ENCODE measurements at regions not wholly inside any gene's neighbourhood (a gene's known extent, or its start where the extent isn't known, plus 50 kb on each side); places are given as distances from the start of the nearest gene placed in this dataset.
A peak's percentile ranks its signal among the peaks of the same experiment; 100 is the strongest.
"Not testable (repeated sequence)": the region's sequence is repeated elsewhere in the genome, so short reads cannot be mapped to it uniquely, and the experiment has no call there.

DNA sequence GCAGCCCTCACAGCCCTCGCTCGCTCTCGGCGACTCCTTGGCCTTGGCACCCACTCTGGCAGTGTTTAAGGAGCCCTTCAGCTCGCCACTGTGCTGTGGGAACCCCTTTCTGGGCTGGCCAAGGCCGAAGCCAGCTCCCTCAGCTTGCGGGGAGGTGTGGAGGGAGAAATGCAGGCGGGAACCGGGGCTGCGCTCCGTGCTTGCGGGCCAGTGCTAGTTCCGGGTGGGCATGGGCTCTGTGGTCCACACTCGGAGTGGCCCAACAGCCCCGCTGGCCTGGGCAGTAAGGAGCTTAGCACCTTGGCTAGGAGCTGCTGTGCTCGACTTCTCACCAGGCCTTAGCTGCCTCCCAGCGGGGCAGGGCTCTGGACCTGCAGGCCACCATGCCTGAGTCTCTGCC, 192.6 kb downstream of the COX18 start:
- no peak for DNase-seq (ENCODE audit: low spot score)

DNA sequence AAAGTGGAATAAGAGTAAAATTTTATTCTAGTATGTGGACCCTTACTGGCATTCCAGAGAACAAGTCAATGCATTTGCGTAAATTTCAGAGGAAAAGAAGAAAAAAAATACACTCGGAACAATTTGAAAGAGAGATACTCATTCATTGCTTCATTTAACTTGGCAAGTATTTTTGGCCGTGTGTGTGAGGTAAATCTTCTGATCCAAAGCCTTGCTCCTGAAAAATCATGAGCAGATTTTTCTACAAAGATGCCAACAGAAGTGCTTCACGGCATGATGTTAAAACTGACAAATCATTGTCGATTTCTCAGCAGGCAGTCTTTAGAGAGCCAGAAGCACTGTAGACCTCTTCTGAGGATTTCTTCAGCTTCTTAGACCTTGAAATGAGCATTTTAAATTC, 194.0 kb downstream of the COX18 start:
- DNase-seq (ENCODE audit: low spot score) = no peak

DNA sequence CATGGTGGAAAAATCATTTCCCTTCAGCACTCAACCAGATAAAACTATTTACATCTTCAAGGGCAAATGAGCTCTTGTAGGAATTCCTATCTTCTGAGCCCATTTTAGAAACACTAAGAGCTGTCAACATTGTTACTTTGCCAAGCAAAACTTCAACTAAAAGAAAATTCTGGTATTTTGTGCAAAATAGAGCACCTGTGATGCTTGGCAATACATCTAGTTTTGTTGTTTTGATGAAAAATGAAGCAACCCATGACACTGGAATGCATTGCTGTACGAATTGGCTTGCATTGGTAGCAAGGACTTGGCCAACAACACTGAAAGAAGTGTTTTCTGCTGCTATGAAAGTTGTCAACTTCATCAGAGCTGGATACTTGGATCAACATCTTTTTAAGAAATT, 194.4 kb downstream of the COX18 start:
- no peak for DNase-seq (ENCODE audit: low spot score)

DNA sequence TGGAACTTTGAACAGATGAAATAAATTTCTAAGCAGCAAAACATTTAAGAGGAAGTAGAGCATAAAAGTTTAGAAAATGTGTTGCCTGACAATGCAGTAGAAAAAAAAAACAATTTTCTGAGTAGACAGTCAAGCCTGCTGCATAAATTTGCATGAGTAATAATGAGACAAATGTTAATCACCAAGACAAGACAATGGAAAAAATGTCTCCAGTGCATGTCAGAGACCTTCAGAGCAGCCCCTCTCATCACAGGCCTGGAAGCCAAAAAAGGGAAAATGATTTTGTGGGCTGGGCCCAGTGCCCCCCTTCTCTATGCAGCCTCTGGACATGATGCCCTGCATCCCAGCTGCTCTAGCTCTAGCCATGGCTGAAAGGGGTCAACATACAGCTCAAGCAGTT, 204.6 kb downstream of the COX18 start:
- no peak for DNase-seq (ENCODE audit: low spot score)

DNA sequence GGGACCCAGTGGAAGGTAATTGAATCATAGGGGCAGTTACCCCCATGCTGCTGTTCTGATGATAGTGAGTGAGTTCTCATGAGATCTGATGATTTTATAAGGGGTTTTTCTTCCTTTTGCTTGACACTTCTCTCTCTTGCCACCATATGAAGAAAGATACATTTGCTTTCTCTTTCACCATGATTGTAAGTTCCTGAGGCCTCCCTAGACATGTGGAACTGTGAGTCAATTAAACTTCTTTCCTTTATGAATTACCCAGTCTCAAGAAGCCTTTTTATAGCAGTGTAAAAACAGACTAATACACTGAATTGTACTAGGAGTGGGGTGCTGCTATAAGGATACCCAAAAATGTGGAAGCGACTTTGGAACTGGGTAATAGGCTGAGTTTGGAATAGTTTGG, 205.2 kb downstream of the COX18 start:
- not testable (repeated sequence) for DNase-seq (ENCODE audit: low spot score)

DNA sequence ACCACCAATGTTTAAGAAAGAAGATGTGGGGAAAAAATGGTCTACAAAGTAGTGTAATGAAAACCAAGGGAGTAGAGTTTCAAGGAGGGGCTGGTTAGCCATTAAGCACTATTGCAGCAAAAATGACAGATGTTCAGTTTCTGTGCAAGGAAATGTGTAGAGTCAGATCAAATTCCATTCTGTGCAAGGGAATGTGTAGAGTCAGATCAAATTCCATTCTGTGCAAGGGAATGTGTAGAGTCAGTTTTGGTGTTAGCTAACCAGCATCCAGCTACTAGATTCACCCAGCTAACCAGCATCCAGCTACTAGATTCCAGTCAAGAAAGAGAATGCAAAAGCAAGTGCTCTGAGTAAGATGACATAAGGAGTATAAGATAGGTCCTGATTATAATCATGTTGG, 208.8 kb downstream of the COX18 start:
- no peak for DNase-seq (ENCODE audit: low spot score)

DNA sequence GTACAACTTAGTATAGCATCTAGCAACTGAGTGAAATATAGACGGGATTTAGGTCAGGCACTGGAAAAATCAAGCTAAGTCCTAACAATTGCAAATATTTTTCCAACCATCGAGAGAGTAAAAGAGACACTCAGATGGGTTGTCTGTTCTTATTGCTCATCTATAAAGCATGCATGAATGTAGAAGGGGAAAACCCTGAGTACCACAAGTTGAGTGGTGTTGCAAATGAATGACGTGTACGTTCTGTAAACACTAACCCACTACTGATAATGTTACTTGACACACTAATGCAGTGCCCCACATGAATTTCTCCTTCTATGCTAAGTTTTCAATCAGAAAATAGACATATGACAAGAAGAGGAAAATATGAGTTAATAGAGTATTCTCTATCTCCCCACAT, 211.2 kb downstream of the COX18 start:
- no peak for DNase-seq (ENCODE audit: low spot score)

DNA sequence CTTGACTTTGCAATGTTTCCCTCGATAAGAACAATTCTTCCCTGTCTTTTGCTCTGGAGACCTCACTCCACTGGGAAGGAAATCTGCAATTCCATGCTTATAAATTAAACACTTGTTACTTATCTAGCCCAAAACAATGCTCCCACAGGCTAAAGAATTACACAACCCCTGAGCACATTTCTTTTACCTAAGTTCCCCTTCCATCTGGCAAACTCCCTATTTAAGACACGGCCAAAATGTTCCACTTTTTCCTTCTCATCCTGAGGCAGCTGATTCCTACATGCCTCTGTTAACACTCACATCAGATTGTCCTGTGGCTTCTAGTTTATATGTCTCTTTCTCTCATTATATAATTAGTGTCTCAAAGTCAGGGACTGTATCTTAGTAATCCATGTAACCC, 211.7 kb downstream of the COX18 start:
- no peak for DNase-seq (ENCODE audit: low spot score)

DNA sequence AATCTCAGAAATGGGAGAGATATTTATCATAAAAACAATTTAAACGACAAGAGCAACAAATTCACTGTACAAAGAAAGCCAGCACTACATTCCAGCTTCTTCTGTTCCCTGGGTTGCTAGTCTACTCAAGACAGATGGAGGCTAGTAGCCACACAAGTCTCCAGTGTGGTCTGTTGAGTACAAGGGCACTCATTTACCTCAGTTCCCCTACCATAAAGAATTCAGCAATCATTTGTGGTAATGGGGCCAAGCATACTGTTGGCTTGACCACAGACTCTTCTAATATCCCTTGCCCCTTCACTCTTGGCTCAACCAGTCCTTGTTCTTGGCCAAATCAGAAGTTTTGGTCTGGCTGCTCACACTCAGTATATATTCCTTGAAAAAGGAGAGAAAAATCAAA, 212.3 kb downstream of the COX18 start:
- no peak for DNase-seq (ENCODE audit: low spot score)

DNA sequence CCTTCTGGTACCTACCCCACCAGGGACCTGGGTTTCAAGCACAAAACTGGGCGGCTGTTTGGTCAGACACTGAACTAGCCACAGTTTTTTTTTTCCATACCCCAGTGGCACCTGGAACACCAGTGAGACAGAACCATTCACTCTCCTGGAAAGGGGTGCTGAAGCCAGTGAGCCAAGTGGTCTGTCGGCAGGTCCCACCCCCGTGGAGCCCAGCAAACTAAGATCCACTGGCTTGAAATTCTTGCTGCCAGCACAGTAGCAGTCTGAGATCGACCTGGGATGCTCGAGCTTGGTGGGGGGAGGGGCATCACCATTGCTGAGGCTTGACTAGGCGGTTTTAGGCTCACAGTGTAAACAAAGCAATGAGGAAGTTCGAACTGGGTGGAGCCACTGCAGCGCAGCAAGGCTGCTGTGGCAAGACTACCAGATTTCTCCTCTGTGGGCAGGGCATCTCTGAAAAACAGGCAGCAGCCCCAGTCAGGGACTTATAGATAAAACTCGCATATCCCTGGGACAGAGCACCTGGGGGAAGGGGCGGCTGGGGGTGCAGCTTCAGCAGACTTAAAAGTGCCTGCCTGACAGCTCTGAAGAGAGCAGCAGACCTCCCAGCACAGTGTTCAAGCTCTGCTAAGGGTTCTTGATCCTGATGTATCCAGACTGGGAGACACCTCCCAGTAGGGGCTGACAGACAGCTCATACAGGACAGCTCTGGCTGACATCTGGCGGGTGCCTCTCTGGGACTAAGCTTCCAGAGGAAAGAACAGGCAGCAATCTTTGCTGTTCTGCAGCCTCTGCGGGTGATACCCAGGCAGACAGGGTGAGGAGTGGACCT, 223.0 kb downstream of the COX18 start:
- DNase-seq (ENCODE audit: low spot score) = peak; percentile 42

DNA sequence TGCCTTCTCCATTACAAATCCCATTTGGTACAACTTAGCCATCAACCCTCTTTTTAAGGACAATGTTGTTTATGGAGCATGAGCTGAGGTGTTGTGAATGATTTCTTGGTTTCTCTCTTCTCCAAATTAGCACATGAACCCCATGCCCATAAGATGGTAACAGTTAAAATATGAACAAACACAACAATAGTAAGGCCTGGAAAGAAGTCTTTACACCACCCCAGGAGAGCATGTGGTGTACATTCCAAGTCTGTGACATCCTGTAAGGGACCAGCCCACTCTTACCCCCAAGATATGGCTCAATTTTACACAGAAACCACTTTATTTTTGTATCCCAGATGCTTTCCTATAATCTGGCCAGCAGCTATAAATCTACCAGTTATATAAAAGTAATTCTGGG, 226.1 kb downstream of the COX18 start:
- no peak for DNase-seq (ENCODE audit: low spot score)

DNA sequence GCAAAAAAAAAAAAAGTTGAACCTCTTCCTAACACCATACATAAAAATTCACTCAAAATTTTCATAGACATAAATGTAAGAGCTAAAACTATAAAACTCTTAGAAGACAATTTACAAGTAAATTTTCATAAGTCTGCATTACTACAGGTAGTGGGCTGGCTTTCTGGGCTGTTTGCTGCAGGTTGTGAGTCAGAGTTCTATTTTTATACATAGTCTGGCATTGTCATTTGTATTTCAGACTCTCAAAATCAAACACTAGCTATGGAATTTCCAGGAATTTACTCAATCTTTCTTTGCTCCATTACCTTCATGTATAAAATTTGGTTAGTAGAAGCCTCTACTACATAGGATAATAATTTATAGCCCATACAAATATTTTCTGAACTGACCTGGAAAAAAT, 227.2 kb downstream of the COX18 start:
- DNase-seq (ENCODE audit: low spot score) = no peak

DNA sequence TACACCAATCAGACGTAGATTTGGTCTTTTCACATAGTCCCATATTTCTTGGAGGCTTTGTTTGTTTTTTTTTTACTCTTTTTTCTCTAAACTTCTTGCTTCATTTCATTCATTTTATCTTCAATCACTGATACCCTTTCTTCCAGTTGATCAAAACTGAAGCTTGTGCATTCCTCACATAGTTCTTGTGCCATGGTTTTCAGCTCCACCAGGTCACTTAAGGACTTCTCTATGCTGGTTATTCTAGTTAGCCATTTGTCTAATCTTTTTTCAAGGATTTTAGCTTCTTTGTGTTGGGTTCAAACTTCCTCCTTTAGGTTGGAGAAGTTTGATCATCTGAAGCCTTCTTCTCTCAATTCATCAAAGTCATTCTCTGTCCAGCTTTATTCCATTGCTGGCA, 229.3 kb downstream of the COX18 start:
- not testable (repeated sequence) for DNase-seq (ENCODE audit: low spot score)

DNA sequence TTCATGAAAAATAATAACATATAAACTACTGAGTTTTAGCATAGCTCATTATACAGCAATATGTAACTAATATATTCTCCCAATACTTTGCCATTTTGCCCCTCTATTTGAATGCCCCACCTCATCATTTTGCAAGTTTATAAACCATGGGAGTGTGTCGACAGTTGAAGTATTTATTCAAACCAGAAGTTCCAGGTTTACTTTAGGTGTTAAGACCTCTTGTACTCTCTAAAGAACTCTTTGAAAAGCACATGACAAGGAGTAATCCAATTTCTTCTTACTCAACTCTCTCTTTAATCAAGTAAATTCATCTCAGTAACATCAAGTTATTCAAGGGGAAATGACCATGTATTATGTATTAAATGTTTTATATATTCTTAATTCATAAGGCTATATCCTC, 240.7 kb downstream of the COX18 start:
- no peak for DNase-seq (ENCODE audit: low spot score)

DNA sequence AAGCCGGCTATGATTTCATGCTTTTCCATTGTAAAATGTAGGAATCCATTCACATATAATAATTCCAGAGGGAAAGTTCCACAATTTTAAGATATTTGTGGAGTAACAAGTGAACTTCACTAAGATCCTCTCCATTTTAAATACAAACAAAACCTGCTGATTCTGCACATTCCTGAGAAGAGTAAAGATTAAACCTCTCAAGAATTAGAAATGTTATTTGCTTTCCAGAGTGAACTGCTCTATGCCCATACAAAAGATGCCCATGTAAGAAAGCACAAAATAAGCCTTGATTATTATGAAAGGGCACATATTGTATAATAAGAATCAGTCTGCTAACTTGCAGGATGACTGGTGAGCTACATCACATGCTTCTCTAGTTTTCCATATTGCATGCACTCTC, 241.5 kb downstream of the COX18 start:
- DNase-seq (ENCODE audit: low spot score) = no peak

DNA sequence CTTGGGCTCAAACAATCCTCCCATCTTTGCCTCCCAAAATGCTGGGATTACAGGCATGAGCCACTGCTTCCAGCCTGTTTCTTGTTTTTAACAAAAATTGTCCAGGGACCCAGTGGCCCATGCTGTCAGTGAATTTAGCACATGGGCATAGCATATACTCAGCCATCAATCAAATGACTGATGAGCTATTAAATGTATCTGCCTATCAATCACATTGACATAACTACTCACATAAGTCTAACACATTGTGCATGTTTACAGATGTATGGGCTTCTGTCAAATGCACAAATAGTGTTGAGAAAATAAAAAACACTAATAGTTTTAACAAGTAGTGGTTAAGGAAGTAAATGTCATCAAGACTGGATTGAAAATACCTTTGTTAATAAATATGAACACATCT, 249.4 kb downstream of the COX18 start:
- DNase-seq (ENCODE audit: low spot score) = no peak

DNA sequence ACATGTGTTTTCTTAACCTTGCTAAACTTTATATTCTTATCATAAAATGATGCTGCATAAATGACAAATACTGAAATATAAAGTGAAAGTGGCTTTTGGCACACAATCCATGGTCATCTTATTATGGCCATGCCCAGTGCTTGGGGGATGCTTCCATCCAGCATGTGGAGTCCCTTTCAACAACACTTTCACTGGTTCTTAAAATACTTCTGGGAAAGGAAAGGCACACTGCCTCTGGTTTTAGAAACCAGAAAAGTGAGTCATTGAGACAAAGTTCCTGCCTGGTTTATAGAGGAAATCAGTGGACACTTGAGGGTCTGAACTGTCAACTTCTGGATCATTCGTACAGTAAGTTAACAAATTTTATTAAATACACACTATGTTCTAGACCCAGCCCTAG, 248.0 kb upstream of the ADAMTS3 start:
- DNase-seq (ENCODE audit: low spot score) = no peak

DNA sequence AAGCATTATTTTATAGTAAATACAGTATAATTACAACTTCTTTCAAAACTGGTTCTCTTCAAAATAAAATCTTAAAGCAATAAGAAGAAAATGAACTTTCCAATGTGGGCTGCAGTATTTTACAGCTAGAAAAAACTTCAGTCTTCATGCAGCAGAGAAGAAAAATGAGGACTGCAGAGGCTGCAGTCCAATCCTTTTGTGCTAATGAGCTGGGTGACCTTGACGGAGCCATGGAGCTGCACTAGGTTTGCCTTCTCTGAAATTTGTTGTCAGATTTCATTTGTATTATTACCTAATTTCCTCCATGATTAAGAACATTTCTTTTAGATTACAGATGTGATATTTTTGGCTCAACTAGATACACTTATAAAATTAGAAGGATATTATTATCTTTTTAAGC, 245.2 kb upstream of the ADAMTS3 start:
- DNase-seq (ENCODE audit: low spot score) = no peak

DNA sequence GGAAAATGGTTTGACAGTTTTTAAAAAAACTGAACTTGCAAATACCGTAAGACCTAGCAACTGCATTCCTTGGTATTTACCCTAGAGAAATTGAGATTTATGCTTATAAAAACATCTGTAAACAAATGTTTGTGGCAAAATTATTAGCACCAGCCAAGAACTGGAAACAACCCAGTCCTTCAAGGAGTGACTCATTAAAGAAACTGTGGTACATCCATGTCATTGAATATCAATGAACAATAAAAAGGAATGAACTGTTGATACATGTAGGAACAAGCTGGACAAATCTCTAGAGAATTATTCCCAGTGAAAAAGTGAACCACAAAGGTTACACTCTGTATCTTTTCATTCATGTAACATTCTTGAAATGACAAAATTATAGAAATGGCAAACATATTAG, 240.2 kb upstream of the ADAMTS3 start:
- DNase-seq (ENCODE audit: low spot score) = no peak

DNA sequence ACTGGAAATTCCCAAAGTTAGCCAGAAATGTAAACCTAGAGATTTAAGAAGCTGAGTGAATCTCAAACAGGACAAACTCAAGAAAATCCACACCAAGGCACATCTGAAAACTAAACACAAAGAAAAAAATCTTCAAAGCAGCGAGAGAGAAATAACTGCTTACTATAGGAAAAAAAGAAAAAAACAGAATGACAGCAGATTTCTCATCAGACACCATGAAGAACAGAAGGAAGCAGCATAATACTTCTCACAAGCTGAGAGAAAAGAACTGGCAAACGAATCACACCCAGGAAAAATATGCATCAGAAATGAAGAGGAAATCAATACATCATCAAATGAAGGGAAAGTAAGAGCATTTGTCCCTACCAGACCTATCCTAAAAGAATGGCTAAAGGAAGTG, 236.3 kb upstream of the ADAMTS3 start:
- DNase-seq (ENCODE audit: low spot score) = no peak

DNA sequence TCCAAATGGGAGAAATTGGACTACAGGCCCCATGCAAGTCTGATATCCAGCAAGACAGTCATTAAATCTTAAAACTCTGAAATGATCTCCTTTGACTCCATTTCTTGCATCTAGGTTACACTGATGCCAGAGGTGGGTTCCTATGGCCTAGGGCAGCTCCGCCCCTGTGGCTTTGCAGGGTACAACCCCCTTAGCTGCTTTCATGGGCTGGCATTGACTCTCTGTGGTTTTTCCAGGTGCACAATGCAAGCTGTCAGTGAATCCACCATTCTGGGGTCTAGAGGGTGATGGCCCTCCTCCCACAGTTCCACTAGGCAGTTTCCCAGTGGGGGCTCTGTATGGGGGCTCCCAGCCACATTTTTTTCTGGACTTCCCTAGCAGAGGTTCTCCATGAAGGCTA, 228.5 kb upstream of the ADAMTS3 start:
- DNase-seq (ENCODE audit: low spot score) = no peak

DNA sequence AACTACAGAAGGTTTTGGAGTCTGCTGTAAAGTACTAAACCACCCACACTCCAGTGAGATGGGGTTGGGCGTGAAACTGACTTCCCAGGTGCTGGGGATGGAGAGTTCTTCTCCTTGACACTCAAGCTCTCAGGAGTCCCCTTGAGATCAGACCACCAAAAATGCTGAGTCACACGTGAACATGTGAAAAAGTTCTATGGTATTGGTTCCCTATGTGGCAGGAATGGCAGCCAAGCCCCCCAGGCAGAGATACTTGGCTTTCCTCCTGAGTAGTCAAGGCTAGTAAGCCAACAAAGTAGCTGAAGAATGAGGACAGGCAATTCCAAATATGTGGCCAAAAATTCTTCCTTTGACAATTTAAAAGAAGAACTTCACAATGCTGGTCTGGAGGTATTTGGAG, 222.0 kb upstream of the ADAMTS3 start:
- no peak for DNase-seq (ENCODE audit: low spot score)

DNA sequence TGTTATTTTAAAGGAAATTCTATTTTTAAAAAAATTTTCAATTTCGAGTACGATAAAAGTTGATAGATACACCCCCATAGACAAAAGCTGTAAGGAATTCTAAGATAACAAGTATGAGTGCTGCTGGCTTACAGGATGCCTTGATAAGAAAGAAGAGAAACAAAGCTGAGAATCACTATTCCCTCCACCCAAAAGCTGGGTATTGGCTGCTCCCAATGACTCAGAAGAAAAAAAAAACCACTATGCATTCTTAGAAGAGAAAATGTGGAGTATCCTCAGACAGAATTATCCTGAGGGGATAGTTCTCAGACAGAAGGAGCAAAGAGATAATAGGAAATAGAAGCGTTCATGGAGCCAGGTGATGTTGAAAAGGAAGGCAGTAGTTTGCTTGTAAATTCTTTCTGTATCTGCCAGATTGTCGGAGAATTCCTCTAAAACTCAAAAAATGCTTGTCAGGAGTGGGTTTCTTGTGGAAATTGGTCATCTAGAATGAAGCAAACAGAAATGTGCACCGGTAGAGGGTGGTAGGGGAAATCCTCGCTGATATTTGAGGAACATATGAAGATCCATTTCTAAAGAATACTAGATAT, 217.5 kb upstream of the ADAMTS3 start:
- DNase-seq (ENCODE audit: low spot score) = no peak

DNA sequence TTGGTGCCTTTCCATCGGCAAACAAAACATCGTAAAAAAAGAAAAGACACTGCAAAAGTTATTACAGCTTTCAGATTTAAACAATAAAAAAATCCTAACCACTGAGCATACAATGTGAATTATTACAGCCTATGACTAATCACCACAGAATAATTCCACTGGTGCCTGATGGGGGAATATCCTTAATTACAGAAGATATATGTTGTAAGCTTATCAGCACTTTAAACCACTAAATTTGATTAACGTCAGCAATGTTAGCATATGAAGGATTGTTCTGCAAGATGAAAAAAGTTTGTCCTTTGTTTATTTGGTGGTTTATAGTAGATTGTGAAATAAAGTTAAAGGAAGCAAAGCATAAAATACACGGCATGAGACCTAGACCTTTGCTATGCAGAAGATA, 210.2 kb upstream of the ADAMTS3 start:
- no peak for DNase-seq (ENCODE audit: low spot score)

All from LoVo (cell line).